ENCODE measurements at regions not wholly inside any gene's neighbourhood (a gene's known extent, or its start where the extent isn't known, plus 50 kb on each side); places are given as distances from the start of the nearest gene placed in this dataset.

DNA sequence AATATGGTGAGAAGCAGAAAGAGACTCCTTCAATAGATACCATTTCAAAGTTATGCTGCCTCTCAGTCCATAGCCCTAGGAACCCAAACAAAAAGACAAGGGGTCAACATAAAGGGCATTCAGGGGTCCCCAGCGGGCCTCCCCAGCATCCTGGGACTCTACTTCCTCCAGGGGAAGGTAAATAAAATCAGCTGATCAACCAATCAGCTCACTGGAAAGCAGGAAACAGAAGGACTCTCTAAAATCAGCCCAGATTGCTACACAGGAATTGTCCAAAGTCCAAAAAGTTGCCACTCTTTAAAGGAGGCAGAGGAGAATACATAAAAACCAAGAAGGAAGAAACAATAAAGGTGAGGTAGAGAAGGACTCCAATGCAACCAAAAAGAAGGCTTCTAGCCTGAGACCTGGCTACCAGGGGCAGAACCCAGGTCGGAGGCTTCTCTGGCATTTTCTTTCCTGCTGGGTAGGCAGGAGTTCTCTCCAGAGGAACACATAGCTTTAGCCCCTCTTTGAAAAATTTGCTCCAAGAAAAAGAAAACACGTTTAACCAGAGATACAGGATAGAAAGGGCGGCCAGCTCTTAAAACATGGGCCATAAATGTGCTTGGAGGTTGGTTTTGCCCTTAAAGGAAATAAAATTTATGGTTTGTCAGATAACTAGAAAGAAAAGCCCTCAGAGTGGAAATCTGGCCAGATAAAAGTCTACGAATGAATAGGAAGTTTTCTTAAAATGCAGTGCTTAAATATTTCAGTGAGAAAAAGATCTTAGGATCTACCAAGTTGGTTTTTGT, 404.6 kb downstream of the SOX9 start:
- no peak for DNase-seq (ENCODE audit: low spot score)

DNA sequence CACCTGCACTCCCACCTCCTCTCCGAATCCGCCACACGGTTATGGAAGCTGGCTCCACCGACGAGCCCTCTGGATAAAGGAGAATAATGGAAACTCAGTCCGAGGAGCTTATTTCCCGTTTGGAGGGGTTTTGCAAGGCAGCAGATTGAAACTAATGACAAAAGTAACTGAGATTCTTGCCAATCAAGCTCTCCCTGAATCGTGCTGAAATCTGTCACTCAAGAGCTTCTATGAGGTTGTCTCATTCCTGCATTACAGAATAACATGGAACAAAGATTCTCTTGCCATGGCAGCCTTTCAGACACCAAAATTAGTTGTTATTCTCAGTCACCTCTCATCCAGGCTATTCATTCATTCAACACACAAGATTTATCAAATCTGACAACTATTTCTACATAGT, 405.9 kb downstream of the SOX9 start:
- no peak for DNase-seq (ENCODE audit: low spot score)

DNA sequence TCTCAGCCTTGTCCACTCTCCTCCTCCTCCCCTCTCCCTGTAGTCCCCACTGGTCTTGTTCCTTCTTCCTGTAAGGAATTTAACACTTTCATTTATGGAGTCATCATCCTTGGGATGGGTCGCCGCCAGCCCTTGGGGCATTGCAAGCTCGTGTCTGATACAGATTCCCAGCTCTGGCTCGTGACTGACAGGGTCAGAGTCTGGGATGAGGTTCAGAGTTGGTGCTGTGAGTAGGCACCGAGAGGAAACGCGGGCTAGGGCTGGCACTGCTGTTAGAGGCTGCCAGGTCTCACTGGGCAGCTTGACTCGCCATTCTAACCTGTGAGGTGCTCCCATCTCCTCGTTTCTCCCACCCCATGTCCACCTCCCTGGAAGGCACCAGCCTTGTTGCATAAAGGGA, 407.0 kb downstream of the SOX9 start:
- no peak for DNase-seq (ENCODE audit: low spot score)

GRCh38 chr17:72528683-72529082, 407.9 kb downstream of the SOX9 start:
- no peak for DNase-seq (ENCODE audit: low spot score)

- no peak for DNase-seq (ENCODE audit: low spot score)
Observed at GRCh38 chr17:72529386-72529785, 408.6 kb downstream of the SOX9 start.

GRCh38 chr17:72530454-72530853, 409.6 kb downstream of the SOX9 start:
- no peak for DNase-seq (ENCODE audit: low spot score)

DNA sequence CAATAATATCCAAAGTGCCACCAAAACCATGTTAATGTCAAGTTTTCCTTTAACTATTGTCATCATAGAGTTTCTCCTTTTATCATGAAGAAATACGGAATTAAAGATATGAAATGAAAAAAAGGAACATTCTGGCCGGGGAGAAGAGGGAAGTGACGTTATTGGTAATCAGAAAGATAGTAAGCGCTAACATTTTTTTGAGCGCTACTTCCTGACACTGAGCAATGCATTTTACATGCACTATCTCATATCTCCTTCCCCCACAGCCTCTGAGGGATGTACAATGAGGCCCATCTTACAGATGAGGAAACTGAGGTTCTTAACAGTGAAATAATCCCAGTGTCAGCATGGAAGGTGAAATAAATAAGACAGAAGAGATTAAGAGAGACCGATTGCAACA, 410.9 kb downstream of the SOX9 start:
- no peak for DNase-seq (ENCODE audit: low spot score)

- no peak for DNase-seq (ENCODE audit: low spot score)
Observed at GRCh38 chr17:72534265-72534664, 413.4 kb downstream of the SOX9 start.

DNA sequence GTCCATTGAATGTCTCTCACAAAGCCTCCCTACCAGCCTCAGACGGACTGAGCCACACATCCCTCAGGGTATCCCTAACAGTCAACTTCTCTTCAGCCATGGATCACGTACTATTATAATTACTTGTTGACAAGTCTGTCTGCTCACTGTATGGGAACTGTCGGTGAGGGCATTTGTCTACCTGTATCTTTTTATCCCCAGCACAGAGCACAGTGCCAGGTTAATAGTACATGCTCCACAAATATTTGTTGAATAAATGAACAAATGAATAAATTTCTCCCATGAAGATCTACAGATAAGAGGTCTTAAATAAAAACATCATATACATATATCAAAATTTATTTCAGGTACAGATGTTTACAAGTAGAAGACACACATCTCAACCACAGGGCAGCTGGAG, 414.0 kb downstream of the SOX9 start:
- no peak for DNase-seq (ENCODE audit: low spot score)

DNA sequence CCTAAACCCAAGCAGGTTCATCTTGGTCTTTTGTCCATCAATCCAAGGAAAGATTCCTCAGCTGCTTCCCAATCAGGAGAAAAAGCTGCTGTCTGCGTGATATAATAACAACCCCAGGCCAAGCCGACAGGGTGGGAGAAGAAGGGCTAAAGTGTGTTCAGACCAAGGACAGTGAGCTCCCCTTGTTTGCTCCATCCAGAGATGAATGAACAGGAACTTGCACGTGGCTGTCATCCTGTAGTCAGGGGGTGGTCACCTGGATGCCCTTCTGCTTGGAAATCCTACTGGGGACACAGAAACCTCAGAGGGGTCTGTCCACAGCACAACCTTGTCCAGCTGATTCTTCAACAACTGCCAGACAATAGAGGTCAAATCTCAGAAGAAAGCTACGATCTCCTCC, 414.5 kb downstream of the SOX9 start:
- no peak for DNase-seq (ENCODE audit: low spot score)

GRCh38 chr17:72535779-72536178, 415.0 kb downstream of the SOX9 start:
- no peak for DNase-seq (ENCODE audit: low spot score)

- no peak for DNase-seq (ENCODE audit: low spot score)
Observed at GRCh38 chr17:72536788-72537187, 416.0 kb downstream of the SOX9 start.

GRCh38 chr17:72538443-72538842, 417.6 kb downstream of the SOX9 start:
- DNase-seq (ENCODE audit: low spot score) = no peak

GRCh38 chr17:72538901-72539352, 418.1 kb downstream of the SOX9 start:
- no peak for DNase-seq (ENCODE audit: low spot score)

GRCh38 chr17:72539981-72540897, 419.4 kb downstream of the SOX9 start:
- DNase-seq (ENCODE audit: low spot score) = peak; percentile 64

GRCh38 chr17:72542317-72542716, 421.5 kb downstream of the SOX9 start:
- DNase-seq (ENCODE audit: low spot score) = no peak

DNA sequence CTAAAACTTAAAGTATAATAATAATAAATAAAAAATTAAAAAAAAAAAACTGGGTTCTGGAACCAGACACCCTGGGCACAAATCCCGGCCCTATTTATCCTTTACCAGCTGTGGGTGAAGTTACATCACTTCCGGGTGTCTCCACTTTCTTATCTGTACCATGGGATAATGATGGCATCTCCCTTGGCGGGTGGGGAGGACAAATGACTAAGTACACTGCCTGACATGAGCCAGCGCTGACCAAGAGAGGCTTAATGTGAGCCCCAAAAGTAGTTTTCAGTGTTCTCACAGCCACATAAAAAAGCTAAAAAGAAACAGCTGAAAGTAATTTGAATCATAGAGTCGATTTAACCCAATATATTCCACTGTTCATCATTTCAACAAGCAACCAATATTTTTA, 424.9 kb downstream of the SOX9 start:
- no peak for DNase-seq (ENCODE audit: low spot score)

DNA sequence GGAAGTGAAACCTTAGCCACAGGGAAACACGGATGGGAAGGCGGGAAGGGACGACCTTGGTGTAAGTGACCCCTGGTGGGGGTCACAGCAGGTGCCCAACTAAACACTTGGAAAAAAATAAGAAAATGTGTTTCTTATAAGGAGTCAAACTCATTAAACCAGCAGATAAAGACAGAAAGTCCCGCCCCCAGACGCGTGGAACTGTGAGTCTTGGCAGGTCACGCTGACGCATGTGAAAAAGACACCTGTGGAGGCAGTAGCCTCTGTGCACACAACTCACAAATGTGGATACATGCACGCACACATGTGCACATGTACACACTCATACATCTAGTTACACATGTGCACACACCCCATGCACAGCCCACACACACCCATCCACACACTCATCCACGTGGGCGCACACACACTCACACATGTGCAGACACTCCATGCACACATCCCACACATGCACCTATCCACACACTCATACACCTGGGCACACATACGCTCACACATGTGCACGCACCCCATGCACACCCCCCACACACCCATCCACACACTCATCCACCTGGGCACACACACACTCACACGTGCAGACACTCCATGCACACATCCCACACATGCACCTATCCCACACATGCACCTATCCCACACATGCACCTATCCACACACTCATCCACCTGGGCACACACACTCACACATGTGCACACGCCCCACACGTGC, 432.4 kb downstream of the SOX9 start:
- DNase-seq (ENCODE audit: low spot score) = no peak

DNA sequence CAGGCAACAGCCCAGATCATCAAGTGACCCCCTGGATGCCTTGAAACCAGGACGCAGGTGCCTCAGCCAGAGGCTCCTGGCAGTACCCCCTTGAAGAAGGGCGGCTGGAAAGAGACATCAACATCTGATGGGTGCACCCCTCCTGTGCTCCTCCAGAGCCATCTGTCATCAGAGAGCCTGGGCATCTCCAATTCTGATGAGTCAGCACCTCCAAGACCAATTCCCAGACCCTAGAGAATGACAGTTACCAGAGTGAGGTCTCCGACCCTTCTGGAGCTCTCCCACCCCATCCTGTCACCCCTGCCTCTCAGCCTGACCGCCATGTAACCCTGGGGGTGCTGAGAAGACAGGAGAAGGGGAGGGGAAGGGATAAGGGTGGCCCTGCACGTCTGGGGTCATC, 433.7 kb downstream of the SOX9 start:
- DNase-seq (ENCODE audit: low spot score) = no peak

- DNase-seq (ENCODE audit: low spot score) = no peak
Observed at GRCh38 chr17:72555052-72555451, 434.2 kb downstream of the SOX9 start.

- peak; percentile 42 for DNase-seq (ENCODE audit: low spot score)
Observed at GRCh38 chr17:72556944-72557826, 436.4 kb downstream of the SOX9 start.
